HG03432 (cell line): ENCODE measurements at regions not wholly inside any gene's neighbourhood (a gene's known extent, or its start where the extent isn't known, plus 50 kb on each side); places are given as distances from the start of the nearest gene placed in this dataset.

Experiments used
- ATAC-seq: cut with Tn5 transposase; IDR thresholded peaks from one replicate; pipeline ENCODE4 v1.9.1; 2021; ENCODE audit warnings: mild to moderate bottlenecking, moderate library complexity; ENCODE audit not compliant: unreplicated experiment

DNA sequence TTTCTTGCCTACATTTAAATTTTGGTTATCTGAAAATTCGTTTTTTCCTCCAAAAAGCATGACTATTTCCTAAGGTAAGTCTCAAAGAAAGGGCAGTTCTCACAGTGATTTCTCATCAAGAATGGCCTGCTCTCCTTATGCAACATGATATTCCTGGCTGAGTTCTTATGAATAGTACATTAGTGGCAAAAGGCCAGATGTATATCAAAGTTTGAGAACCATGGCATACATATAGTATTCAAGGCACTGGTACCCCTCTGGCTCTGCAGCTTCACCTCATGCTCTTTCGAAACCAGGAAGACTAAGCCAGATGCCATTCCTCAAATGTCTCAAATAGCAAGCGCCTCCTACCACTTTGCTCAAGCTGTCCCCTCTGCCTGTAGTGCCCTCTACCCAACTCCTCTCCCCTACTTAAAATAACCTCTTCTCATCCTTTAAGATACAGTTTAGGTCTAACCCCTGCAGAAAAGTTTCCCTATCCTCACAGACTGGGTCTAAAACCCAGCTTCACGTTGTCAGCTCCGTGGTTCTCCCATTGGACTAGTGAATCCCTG is 280.3 kb downstream of the HACE1 start:
- ATAC-seq = no peak

DNA sequence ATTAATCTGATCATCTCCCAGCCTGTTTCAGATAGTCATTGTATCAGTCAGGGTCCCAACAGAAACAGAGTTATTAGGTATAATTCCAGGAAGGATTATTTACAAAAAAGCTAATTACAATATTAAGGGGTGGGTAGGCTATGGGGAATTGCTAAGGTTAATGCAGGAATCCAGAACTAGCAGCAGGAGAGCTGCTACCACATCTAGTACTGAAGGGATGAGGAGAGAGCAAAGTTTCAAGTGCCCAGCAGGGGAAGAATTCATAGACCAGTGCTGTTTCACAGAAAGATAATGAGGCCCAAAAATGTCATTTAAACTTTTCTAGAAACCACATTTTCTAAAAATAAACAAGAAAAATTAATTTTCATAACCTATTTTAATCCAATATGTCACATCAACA is 284.2 kb downstream of the HACE1 start:
- no peak for ATAC-seq

DNA sequence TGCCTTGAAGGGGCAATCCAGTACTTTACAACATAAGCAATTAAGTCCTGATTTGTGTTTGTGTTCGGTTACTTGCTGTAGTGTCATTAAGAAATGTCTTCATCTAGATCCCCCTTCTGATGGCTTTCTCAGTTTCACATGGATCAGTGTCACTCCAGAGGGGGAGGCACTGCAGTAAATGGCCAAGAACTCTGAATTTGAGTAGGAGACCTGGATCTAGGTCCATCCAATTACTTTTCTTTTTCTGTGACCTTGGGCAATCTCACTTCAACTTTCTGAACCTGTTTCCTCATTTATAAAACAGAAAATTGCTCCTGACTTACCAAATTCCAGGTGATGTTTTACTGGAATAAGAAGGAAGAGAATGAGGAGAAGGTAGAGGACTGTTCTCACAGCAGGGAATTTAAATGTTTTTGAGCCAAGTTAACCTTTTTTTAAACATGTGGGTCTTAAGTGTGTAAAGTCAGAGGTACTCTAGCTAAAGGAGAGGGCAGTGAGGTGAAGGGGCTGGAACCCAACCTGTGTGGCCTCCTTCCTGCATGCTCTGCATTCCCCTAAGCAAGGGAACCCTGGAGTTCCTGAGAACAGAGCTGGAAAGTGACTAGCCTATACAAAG is 285.5 kb downstream of the HACE1 start:
- no peak for ATAC-seq

DNA sequence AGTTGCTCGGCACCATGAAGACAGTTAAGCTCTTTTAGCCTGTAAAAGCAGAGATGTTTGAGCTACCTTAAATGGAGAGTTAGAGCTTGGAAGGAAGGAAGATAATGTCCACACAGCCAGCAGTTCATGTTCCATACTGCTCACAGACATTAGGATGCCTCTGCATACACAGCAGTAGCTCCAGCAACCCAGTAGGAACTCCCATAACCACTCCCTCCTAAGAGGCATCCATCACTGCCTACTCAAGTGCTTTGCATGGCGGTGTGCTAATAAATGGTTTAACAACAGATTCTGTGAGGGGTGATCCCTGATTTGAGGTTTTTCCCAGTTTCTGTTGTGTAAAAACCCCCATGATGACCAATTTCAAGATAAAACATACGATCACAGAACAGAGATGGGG is 286.4 kb downstream of the HACE1 start:
- ATAC-seq = no peak

DNA sequence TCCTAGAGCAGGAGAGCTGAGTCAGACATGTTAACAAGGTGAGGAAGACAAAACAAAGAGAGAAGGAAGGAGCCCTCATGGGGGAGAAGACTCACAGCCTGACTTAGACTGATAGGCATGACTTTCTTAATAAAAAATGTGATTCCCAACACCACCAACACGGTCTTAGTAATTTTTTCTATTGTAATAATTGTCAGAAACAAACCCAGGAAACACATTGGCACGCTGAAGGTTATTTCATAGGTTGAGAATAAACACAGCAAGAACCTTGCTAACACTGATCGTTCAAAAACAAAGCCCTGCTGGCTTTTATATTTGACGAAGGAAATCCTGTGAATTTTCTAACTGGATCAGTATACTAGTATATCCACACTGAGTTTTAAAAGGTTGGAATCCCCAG is 286.8 kb downstream of the HACE1 start:
- ATAC-seq = no peak

DNA sequence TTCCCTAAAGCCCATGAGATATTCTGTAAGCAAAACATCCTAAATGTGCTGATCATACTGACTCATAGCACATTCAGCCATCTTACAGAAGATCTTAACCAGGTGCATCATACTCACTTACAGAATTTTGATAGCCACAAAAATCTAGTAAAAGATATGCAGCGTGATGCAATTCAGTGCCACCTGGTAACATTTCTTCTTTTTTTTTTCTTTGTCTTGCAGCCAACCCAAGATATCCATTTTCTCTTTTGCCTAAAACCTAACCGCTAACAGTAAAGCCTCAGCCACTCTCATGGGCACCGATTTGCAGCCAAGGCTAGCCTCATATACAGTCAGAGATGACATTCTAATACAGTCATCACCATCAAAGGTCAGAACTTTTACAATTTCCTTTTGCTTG is 293.3 kb downstream of the HACE1 start:
- no peak for ATAC-seq

DNA sequence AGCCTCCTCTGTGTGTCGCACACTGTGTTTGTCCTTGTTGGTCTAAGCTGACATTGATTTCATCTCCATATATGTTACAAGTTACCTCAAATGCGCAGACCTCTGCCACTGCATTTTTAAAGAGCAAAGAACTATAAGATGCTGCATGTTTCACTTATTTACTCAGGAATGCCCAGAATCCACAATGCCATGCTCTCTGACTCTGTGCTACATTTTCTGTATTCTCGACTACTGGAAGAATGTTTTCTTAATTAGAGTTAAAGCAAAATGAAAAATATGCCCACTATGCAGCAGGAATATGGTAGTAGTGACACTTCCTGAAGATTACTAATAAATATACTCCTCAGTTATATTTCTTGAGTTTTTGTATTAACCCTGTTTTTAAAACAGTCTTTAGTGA is 296.4 kb downstream of the HACE1 start:
- no peak for ATAC-seq

DNA sequence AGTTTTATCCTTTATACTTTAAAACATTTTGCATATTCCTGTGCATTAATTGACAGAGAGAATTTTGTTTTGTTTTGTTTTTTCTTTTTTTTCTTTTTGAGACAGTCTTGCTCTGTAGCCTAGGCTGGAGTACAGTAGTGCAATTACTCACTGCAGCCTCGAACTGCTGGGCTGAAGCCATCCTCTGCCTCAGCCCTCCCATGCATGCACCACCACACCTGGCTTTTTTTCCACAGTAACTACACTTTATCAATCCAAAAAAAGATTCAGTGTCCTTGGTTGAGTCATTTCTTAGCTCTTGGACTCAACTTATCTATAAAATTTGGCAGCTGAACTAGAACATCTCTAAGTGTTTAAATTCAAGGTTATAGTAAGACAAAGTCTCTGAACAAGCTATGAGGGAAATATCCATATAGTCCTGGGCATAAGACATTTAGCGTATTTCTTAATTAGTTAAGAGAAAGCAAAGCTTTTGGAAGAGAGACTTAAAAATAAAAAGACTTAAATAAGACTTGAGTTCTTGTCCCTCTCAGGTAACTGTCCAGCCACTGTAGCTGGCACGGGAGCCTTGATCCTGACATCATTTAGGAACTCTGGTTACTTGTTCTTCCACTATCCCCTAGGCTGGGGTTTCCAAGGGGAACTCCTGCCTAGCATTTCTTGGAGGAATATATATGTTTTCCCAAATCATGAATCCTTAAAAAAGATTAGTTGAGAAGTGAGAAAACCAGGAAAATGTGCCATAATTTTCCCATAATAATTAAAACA is 300.1 kb downstream of the HACE1 start:
- no peak for ATAC-seq

DNA sequence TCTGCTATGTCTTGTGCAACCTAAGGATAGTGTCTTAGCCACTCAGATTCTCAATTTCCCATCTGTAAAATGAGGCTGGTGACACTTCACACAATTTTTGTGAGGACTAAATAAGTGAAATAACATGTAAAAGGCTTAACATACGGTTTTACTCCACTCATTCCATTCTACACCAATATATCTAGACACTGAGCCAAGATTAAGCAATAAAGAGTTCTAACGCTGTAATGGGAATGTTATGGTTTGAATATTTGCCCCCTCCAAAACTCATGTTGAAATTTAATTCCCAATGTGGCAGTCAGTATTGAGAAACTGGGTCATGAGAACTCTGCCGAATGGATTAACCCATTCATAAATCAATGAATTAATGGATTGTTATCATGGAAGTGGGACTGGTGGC is 301.0 kb downstream of the HACE1 start:
- no peak for ATAC-seq

DNA sequence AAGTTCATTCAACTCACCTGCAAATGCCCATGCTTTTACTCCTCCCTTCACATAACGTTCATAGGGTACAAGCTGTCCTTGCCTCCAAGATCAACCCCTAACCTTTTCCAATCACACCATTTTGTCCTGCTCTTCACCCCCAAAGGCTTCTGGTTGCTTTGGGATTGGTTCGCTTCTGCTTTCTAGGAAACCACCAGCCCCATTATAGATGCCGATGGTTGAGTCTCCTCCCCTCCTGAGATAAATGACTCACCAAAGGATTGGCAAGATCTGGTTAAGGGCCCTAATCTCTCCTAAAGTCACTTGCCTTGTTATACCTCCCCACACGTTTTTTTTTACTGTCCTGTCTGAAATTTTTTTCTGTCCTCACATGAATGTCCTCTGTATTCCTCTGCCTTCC is 311.4 kb downstream of the HACE1 start:
- ATAC-seq = no peak

DNA sequence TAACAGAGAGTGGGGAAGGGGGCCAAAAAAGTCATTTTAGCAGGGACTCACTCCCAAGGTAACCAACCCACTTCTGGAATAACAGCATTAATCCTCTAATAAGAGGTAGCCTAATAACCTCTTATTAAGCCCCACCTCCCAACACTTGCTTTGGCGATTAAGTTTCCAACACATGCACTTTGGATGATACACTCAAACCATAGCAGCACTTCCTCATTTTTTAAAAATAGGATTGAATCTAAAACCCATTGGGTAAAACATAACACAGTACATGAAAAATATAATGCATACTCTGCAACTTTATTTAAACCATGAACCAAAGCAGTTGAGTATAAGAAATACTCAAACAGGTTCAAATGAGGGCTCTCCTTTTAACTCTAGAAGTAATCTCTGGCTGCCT is 318.3 kb downstream of the HACE1 start:
- no peak for ATAC-seq

DNA sequence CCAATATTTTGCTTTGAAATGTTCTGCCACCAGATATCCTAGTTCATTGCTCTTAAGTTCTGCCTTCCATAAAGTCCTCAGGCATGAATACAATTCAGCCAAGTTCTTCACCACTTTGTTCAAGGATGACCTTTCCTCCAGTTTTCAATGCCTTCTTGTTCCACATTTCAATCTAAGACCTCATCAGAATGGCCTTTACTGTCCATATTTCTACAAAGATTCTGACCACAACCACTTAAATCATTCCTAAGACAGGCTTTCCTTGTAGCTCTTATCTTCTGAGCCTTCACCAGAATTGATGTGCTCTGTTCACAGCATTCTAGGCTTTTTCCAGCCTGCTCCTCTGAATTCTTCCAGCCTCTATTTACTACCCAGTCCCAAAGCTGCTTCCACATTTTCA is 319.0 kb downstream of the HACE1 start:
- ATAC-seq = no peak

DNA sequence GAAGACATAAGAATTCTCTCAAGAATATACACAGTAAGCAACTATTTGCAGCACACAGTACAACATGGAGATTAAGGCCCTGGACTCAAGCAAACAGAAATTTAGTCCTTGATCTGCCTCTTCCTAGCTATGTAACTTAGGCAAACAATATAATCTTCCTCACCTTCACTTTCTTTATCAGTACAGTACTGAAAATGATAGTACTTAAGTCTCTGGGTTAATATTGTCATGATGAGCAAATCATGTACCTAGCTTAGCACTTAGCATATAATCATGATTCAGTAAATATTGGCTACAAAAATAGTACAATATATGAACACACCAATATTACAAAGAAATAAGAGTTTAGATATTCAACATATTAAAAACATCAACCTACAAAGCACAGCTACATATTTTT is 320.5 kb downstream of the HACE1 start:
- no peak for ATAC-seq

DNA sequence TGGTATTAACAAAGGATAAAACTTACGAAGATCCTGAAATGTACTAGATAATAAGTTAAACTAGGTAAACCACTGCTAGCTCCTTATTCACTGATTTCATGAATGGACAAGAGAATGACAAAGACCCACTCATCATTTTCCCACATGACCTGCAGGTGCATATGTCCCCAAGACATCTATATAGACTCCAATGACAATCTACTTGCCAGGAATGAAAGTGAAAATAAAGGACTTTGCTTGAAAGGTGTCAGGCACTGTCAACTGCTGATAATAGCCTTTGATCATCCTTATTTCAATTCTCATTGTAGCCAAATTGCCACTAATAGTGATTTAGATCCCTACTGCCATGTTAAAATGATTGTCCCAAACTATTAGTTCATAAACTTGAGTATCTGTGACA is 321.8 kb downstream of the HACE1 start:
- no peak for ATAC-seq

DNA sequence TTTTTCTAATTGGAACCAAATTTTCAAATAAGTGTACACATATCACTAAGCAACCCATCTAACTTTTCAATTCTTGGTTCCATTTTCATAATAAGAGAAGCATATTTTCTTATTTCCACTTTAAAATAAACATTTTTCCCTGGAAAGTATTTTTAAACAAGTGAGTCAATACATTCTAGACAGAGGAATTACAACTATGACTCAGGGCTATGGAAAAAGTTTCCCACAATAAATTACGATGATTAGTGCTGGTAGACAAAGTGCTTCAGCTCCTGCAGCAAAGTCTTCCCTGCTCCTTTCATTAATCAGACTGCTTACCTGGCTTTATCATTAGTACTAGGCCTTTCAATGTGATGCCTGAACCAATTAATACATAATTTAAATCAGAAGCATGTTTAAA is 322.5 kb downstream of the HACE1 start:
- ATAC-seq = no peak

DNA sequence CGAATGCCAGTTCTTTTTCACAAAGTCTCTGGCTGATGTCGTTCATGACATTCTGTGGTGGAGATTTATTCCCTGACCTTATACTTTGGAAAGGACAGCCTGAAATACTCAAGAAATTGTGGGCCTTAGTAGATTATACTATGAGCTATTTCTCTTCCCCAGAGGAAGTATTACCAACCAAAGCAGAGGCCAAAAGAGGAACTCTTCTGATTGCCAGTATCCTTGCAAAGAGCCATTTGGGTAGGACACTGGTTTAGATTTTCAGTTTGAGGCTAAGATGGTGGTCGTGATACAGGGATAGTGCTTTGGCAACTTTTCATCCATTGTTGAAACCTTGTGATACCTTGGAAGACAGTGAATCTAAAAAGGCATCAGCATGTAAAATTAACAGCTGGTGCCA is 327.3 kb downstream of the HACE1 start:
- ATAC-seq = no peak

DNA sequence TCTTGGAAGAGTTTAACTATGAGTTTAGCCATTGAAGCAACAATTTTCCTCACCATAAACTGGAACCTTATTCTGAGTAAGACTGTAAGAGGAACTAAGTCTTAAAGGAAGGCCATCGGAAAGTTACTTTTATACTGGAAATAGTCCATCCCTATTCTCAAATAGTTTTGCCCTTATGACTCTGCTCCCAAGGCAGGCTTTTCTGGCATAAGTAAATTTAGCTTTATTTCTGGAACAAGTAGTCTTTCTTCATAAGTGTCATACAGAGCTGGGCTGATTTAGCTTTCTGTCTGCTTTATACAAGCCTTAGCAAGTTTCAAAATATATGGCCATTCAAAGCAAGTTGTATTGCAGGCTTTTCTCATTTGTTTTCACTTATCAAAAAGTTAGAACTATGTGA is 328.1 kb downstream of the HACE1 start:
- ATAC-seq = no peak

DNA sequence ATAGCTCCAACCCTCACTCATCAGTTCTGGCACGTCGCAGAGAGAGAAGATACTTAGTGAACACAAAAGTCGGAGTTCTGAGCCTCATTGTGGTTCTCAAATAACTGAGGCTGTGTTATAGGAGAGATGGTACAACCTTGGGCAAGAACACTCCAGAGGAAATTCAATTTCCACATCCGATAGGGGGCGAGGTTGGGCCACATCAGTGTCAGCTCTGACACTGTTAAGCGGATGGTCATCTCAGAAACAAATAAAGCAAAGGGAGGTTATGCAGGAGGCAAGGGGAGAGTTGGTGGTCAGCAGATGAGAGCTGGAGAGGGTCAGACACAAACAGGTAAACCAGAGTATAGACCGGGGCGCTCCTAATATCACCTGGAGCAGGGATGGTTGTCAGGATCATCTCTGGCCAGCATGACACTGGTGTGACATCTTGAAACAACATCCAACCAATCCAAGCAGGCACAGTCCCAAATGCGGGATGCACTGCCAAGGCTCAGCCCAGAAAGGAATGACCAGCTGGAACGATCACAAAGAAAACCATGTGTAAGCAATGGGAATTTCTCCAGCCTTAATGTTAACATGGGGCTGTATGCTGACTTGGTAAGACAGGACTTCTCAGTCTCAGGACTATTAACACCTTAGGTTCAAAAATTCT is 331.8 kb downstream of the HACE1 start:
- ATAC-seq = no peak

DNA sequence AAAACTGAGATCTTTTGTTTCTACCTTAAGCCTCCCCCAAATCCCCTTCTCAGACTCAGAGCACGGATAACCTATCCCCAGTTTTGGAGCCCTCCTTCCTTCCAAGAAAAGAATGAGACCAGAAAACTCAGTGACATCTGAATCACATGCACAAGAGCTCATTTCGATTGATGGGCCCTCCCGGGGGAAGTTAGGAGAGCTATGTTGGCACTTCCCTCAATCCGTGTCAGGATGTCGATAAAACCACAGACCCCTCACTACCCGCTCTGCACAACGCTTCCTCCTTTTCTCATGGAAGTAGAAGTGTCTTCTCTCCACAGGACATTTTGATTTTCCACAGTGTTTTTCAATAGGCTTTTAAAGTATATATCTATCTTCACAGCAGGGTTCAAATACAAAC is 332.4 kb downstream of the HACE1 start:
- ATAC-seq = no peak

DNA sequence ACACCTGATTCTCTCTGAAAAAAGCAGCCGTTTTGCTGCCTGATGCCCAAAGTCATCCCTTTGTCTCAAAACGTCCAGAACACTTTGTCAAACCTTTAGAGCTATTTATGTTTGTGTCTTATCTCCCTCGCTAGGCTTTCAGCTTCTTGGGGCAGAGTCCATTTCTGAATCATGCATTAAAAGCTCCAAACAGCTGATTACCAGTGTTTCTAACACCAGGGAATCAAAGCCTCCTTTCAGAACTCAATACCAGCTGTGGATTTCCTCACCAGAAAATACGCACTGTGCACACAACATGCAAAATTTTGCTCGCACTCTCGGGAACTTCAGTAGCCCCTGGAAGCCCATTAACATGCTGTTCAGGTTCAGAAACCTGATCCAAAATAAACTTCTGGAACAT is 333.3 kb downstream of the HACE1 start:
- no peak for ATAC-seq

DNA sequence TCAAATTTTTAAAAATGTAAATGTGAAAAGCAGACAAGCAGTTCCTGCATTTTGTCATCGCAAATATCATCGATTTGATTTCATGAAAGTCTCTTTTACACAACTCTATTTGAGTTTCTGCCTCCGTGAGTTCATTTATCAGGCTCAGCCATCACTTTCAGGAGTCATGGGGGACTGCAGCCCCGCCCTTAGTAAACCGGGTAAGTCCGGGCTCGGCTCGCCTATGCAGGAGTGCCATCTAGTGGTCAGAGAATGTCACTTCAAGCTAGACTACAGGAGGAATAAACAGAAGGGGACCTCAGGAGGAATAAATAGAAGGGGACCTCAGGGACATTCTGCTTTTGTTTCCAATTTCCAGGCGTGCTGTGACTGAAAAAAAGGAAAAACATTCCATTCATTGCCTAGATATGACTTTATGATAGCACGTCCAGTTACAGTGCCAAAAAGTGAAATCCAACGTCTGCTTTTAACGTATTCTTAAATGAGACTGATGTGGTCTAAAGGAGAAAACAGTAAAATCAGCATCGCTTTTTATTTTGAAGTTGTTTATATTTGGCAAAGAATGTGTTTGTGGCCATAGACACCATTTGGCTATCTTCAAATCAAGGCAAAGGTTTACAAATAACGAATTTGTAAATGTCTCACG is 333.9 kb downstream of the HACE1 start:
- ATAC-seq = peak; percentile 98

DNA sequence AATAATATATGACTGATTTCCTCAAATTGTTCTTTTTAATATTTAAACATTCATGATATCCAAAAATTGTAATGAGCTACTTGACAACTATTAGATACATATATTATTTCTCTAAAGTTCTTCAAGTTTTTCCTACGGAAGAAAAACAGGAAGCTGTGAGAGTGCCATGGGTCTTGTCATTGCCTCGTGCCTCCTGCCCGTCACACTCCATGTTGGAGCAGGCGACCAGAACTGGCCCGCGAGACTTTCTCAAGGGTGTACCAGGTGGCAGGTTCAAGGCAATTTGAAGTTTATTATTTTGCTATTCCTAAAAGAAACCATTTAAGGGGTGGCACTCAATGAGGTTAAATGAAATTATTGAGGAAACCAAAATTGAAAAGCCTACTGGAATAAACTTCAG is 337.2 kb downstream of the HACE1 start:
- no peak for ATAC-seq
